ENCODE measurements at regions not wholly inside any gene's neighbourhood (a gene's known extent, or its start where the extent isn't known, plus 50 kb on each side); places are given as distances from the start of the nearest gene placed in this dataset.

- TF ChIP-seq CTCF (conservative IDR thresholded peaks at IDR 0.05; ENCODE audit: low read depth, low read length) (no peak), EZH2 (IDR thresholded peaks at IDR 0.05; ENCODE audit: low read length, unreplicated experiment) (no peak), EZH2phosphoT487 (IDR thresholded peaks at IDR 0.05; ENCODE audit: borderline replicate concordance, low read length) (no peak)
Observed at GRCh38 chr2:193701484-193701883, 1506.8 kb upstream of the TMEFF2 start.
